Spleen (tissue), 7 donors: ENCODE measurements at regions not wholly inside any gene's neighbourhood (a gene's known extent, or its start where the extent isn't known, plus 50 kb on each side); places are given as distances from the start of the nearest gene placed in this dataset.

Experiments used
- CTCF ChIP-seq, 11 experiments: fragments of 200-600 bp in 7 of 11; fragments of 450-650 bp in 4 of 11; sonication (generic) in 4 of 11; IDR thresholded peaks in 8 of 11; conservative IDR thresholded peaks in 3 of 11; 1 replicate in 7 of 11; 2 replicates in 4 of 11; pipeline versions ENCODE4 v1.4.0 to v1.8.0; 2016 to 2021; ENCODE audit warnings: antibody characterized with exemption in 11 of 11, inconsistent platforms in 4 of 11, mild to moderate bottlenecking in 1 of 11
- POLR2A ChIP-seq, 3 donors: fragments of 450-650 bp; IDR thresholded peaks; one replicate each; pipeline ENCODE4 v1.5.1; 2017; ENCODE audit warnings: antibody characterized with exemption in 3 of 3, mild to moderate bottlenecking in 1 of 3
- donor health status: DM: no; HTN: no; CAD: no; lungs with moderate emphysema.
- donor health status: DM: no; HTN: no; CAD: no.
- donor health status: DM: no; HTN: no; CAD: no.

GRCh38 chr12:105595440-105595839 lies 264.9 kb downstream of the C12orf75 start:
- TF ChIP-seq CTCF (IDR thresholded peaks at IDR 0.05 in 8 of 11, conservative IDR thresholded peaks at IDR 0.05 in 3 of 11) (no peak), POLR2A (IDR thresholded peaks at IDR 0.05) (no peak)
